ENCODE measurements at regions not wholly inside any gene's neighbourhood (a gene's known extent, or its start where the extent isn't known, plus 50 kb on each side); places are given as distances from the start of the nearest gene placed in this dataset.
"Not testable (repeated sequence)": the region's sequence is repeated elsewhere in the genome, so short reads cannot be mapped to it uniquely, and the experiment has no call there.

DNA sequence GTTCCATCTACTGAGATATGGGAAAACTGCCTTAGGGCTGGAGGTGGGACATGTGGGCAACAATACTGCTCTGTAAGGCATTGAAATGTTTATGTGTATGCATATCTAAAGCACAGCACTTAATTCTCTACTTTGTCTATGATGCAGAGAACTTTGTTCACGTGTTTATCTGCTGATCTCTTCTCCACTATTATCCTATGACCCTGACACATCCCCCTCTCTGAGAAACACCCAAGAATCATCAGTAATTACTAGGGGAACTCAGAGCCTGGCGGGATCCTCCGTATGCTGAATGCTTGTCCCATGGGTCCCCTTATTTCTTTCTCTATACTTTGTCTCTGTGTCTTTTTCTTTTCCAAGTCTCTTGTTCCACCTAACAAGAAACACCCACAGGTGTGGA, 63.8 kb downstream of the OR4A15 start:
- not testable (repeated sequence) for H3K27me3 ChIP-seq (ENCODE audit: control insufficient read depth, insufficient read depth, low read length); DNase-seq (ENCODE audit: low read depth); H3K4me3 ChIP-seq (ENCODE audit: low read depth, low read length); H3K36me3 ChIP-seq (ENCODE audit: control insufficient read depth, insufficient read depth, low read length); FAIRE-seq

DNA sequence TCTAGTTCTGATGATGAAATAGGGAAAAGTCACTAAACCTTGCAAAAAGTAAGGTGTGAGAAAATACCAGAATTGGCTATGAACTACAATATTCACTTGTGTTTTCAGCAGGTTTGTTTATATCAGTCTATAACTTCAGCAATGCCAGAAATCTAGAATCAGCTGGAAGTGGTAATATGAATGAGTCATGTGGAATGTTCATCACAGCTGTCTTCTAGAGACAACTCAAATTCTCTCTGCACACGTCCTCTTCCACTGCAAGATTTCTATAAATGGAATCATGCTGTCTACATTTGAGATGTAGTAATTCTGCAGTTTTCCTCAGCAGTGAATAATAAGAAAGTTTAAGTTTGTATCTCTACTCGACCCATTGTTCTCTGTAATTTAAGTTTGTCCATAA, 89.9 kb downstream of the OR4A15 start:
- TF ChIP-seq, protein P1, sequence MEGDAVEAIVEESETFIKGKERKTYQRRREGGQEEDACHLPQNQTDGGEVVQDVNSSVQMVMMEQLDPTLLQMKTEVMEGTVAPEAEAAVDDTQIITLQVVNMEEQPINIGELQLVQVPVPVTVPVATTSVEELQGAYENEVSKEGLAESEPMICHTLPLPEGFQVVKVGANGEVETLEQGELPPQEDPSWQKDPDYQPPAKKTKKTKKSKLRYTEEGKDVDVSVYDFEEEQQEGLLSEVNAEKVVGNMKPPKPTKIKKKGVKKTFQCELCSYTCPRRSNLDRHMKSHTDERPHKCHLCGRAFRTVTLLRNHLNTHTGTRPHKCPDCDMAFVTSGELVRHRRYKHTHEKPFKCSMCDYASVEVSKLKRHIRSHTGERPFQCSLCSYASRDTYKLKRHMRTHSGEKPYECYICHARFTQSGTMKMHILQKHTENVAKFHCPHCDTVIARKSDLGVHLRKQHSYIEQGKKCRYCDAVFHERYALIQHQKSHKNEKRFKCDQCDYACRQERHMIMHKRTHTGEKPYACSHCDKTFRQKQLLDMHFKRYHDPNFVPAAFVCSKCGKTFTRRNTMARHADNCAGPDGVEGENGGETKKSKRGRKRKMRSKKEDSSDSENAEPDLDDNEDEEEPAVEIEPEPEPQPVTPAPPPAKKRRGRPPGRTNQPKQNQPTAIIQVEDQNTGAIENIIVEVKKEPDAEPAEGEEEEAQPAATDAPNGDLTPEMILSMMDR (IDR thresholded peaks at IDR 0.05; ENCODE audit: insufficient read depth, low read length, severe bottlenecking): no peak
- no peaks in the 10 kb centered on the region for H3K36me3 ChIP-seq (ENCODE audit: control insufficient read depth, insufficient read depth, low read length)
- no peak overlapping the region for H3K4me3 ChIP-seq (ENCODE audit: low read depth, low read length)
- FAIRE-seq (no peak), DNase-seq (ENCODE audit: low read depth) (no peak)
- no peaks in the 10 kb centered on the region for H3K27me3 ChIP-seq (ENCODE audit: control insufficient read depth, insufficient read depth, low read length)

DNA sequence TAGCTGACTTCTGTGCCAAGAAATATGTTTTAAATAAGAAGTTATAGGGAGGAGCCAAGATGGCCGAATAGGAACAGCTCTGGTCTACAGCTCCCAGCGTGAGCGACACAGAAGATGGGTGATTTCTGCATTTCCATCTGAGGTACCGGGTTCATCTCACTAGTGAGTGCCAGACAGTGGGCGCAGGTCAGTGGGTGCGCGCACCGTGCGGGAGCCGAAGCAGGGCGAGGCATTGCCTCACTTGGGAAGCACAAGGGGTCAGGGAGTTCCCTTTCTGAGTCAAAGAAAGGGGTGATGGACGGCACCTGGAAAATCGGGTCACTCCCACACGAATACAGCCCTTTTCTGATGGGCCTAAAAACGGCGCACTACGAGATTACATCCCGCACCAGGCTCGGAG, 92.1 kb downstream of the OR4A15 start:
- FAIRE-seq; H3K36me3 ChIP-seq (ENCODE audit: control insufficient read depth, insufficient read depth, low read length); DNase-seq (ENCODE audit: low read depth); H3K4me3 ChIP-seq (ENCODE audit: low read depth, low read length); H3K27me3 ChIP-seq (ENCODE audit: control insufficient read depth, insufficient read depth, low read length): not testable (repeated sequence)

DNA sequence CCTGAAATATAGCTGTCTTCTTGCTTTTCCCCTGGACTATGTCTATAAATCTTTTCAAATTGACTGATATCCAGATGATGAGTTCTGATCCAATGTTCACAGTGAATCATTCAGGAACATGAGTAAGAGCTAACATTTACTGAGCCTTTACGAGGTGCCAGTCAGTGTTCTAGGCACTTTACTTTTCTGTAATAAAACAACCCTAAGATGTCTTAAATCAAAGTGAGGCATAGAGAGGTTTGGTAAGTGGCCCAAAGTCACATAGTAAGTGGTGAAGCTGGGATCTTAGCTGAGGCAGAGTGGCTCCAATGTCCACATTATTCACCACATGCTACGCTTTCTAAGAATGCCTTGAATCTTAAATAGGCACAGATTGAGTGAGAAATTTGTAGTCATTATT, 79.9 kb upstream of the OR4C15 start:
- FAIRE-seq (no peak), DNase-seq (ENCODE audit: low read depth) (no peak)
- TF ChIP-seq, protein P1 (IDR thresholded peaks at IDR 0.05; ENCODE audit: insufficient read depth, low read length, severe bottlenecking): no peak
- H3K4me3 ChIP-seq (ENCODE audit: low read depth, low read length): no peak overlapping the region
- H3K27me3 ChIP-seq (ENCODE audit: control insufficient read depth, insufficient read depth, low read length): no peaks in the 10 kb centered on the region
- H3K36me3 ChIP-seq (ENCODE audit: control insufficient read depth, insufficient read depth, low read length): no peaks in the 10 kb centered on the region

DNA sequence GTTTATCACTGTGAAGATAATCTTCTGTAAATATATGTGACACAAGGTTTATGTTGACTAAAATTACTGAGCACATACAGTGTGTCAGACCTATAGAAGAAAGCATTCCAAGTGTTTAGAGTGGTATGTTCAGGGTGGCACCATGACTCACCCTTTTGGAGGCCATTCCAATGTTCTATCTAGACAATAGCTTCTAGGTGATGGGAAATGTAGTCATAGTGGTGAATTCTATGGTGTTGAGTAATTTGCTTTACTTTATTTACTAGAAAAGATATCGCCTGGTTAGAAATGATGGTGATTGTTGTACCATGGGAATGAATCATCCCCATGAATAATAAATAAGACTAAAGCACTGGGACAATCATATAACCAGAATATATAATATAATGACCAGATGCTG, 72.9 kb upstream of the OR4C15 start:
- TF ChIP-seq, protein P1 (IDR thresholded peaks at IDR 0.05; ENCODE audit: insufficient read depth, low read length, severe bottlenecking): no peak
- no peak for FAIRE-seq
- H3K36me3 ChIP-seq (ENCODE audit: control insufficient read depth, insufficient read depth, low read length): no peaks in the 10 kb centered on the region
- H3K4me3 ChIP-seq (ENCODE audit: low read depth, low read length): no peak overlapping the region
- peak; percentile 51 for DNase-seq (ENCODE audit: low read depth)
- no peaks in the 10 kb centered on the region for H3K27me3 ChIP-seq (ENCODE audit: control insufficient read depth, insufficient read depth, low read length)

DNA sequence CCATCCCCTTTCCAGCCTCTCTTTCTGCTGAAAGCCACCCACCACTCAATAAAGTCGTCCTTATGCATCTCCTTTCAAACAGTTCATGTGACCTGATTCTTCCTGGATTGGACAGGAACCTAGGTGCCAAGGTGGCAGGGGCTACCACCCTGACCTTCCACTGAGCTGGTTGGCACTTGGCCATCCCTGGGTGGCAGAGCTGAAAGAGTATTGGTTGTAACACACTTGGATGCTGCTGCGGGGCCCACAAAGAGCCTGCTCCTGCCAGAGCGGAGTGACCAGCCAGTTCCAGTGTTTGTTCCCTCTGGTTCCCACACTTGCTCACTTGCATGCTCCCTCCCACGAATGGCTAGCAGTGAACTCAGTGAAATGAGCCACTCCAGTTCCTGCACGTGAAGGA, 57.2 kb upstream of the OR4C15 start:
- DNase-seq (ENCODE audit: low read depth): no peak
- no peak overlapping the region for H3K4me3 ChIP-seq (ENCODE audit: low read depth, low read length)
- no peaks in the 10 kb centered on the region for H3K27me3 ChIP-seq (ENCODE audit: control insufficient read depth, insufficient read depth, low read length)
- no peaks in the 10 kb centered on the region for H3K36me3 ChIP-seq (ENCODE audit: control insufficient read depth, insufficient read depth, low read length)
- no peak for FAIRE-seq
- TF ChIP-seq, protein P1 (IDR thresholded peaks at IDR 0.05; ENCODE audit: insufficient read depth, low read length, severe bottlenecking): no peak

DNA sequence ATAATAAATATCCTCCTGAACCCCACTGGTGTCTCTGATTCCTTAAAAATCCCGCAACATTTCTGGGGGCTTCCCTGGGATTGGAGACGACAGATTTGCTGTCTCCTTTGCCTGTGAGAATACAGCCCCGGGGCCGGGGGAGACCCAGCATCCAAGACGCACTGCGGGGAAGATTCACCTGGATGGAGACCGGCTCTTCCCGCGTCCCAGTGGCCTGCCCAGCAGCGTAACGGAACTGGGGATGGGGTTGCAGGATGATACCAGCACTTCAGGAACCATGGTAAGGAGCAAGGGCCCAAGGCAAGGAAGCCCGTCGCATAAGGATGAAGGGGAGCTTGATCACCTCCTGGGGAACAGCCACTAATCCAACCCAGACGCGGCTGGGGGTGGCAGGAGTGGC, 53.3 kb upstream of the OR4C15 start:
- no peaks in the 10 kb centered on the region for H3K27me3 ChIP-seq (ENCODE audit: control insufficient read depth, insufficient read depth, low read length)
- no peak overlapping the region for H3K4me3 ChIP-seq (ENCODE audit: low read depth, low read length)
- no peaks in the 10 kb centered on the region for H3K36me3 ChIP-seq (ENCODE audit: control insufficient read depth, insufficient read depth, low read length)
- FAIRE-seq (no peak), DNase-seq (ENCODE audit: low read depth) (no peak)
- TF ChIP-seq, protein P1 (IDR thresholded peaks at IDR 0.05; ENCODE audit: insufficient read depth, low read length, severe bottlenecking): no peak
